Chondrocyte (in vitro differentiated cells): ENCODE measurements at regions not wholly inside any gene's neighbourhood (a gene's known extent, or its start where the extent isn't known, plus 50 kb on each side); places are given as distances from the start of the nearest gene placed in this dataset.

Source experiments
- DNase-seq: peaks from one replicate; pipeline ENCODE4 v3.0.0; 2021; ENCODE audit warnings: mixed read lengths, low spot score
- H3K27ac Mint-ChIP-seq: one replicate; pipeline ENCODE4 v1.8.0; 2021; ENCODE audit warnings: mild to moderate bottlenecking, moderate library complexity, mixed read lengths; ENCODE audit not compliant: unreplicated experiment
- H3K27me3 Mint-ChIP-seq: 2 replicates; pipeline ENCODE4 v1.8.0; 2021; ENCODE audit warnings: low read depth, mixed read lengths
- H3K36me3 Mint-ChIP-seq: 2 replicates; pipeline ENCODE4 v1.8.0; 2021; ENCODE audit warnings: low read depth, mixed read lengths
- H3K4me1 Mint-ChIP-seq: 2 replicates; pipeline ENCODE4 v1.8.0; 2021; ENCODE audit warnings: low read depth, mild to moderate bottlenecking, mixed read lengths
- H3K4me3 Mint-ChIP-seq: one replicate; pipeline ENCODE4 v1.8.0; 2021; ENCODE audit warnings: mild to moderate bottlenecking, moderate library complexity, mixed read lengths; ENCODE audit not compliant: unreplicated experiment
- H3K9me3 Mint-ChIP-seq: 2 replicates; pipeline ENCODE4 v1.8.0; 2021; ENCODE audit warnings: low read depth, mixed read lengths
- TF ChIP-seq, protein P1 (sequence below): fragments of 200-600 bp; sonication (generic); IDR thresholded peaks from 2 replicates; pipeline ENCODE4 v1.5.0; 2021; ENCODE audit warnings: antibody characterized with exemption, mild to moderate bottlenecking, moderate library complexity

DNA sequence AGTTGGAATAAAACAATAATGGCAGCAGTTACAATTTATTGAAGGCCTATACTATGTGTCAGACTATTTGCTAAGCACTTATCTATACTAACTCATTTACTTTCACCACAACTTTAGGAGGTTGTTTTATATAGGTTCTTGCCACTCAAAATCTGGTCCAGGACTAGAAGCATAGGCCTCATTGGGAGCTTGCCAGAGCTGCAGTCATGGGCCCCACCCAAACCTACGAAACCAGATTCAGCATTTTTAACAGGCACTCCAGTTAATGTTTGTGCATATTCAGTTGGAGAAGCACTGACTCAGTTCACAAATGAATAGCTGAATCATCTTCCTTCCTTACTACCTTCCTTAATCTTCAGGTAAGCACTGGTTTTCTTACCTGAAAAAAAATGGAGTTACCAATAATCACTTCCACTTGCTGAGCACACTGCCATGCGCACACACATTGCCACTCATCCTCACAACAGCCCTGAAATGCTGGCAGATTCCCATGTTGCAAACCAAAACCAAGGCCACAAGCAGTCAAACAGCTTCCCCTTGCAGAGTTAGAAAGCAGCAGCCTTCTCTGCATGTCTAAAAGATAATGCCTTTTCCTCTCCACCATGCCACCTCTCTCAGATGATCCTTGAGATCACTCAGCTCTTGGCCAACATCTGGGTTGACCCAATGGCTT lies 122.4 kb downstream of the SLC16A9 start:
- DNase-seq: no peak
- TF ChIP-seq, protein P1, sequence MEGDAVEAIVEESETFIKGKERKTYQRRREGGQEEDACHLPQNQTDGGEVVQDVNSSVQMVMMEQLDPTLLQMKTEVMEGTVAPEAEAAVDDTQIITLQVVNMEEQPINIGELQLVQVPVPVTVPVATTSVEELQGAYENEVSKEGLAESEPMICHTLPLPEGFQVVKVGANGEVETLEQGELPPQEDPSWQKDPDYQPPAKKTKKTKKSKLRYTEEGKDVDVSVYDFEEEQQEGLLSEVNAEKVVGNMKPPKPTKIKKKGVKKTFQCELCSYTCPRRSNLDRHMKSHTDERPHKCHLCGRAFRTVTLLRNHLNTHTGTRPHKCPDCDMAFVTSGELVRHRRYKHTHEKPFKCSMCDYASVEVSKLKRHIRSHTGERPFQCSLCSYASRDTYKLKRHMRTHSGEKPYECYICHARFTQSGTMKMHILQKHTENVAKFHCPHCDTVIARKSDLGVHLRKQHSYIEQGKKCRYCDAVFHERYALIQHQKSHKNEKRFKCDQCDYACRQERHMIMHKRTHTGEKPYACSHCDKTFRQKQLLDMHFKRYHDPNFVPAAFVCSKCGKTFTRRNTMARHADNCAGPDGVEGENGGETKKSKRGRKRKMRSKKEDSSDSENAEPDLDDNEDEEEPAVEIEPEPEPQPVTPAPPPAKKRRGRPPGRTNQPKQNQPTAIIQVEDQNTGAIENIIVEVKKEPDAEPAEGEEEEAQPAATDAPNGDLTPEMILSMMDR: no peak
- Mint-ChIP-seq H3K36me3 (no peaks in the 10 kb centered on the region), H3K27me3 (peaks cover 6% of the 10 kb centered on the region), H3K4me3 (no peak overlapping the region), H3K9me3 (no peaks in the 10 kb centered on the region), H3K4me1 (peaks cover 2% of the 10 kb centered on the region), H3K27ac (no peak overlapping the region)

DNA sequence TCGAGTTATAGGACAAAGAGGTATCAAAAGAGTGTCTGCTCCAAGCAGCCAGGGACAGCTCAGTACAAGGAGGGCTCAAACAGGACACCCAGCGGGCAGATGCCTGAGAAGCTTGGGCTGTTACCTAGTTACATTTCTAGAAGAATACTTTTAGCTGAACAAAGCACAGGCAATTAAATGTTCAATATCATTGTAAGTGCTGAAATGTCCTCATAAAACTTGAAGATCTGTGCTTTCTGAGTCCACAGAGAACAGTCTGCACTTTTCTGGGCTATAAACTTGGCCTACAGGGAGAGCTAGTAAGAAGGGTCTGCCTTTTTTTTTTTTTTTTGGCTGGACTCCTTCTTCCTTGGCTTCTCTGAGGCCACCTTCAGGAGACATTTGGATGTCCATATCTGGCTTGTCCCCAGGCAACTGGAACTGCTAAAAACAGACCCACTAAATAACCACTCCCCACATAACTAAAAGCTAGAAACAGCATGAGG lies 123.2 kb downstream of the SLC16A9 start:
- no peaks in the 10 kb centered on the region for H3K36me3 Mint-ChIP-seq
- no peaks in the 10 kb centered on the region for H3K9me3 Mint-ChIP-seq
- TF ChIP-seq, protein P1: no peak
- peaks cover 6% of the 10 kb centered on the region for H3K27me3 Mint-ChIP-seq
- peaks cover 7% of the 10 kb centered on the region for H3K4me1 Mint-ChIP-seq
- no peak for DNase-seq
- H3K27ac Mint-ChIP-seq: no peak overlapping the region
- no peak overlapping the region for H3K4me3 Mint-ChIP-seq

DNA sequence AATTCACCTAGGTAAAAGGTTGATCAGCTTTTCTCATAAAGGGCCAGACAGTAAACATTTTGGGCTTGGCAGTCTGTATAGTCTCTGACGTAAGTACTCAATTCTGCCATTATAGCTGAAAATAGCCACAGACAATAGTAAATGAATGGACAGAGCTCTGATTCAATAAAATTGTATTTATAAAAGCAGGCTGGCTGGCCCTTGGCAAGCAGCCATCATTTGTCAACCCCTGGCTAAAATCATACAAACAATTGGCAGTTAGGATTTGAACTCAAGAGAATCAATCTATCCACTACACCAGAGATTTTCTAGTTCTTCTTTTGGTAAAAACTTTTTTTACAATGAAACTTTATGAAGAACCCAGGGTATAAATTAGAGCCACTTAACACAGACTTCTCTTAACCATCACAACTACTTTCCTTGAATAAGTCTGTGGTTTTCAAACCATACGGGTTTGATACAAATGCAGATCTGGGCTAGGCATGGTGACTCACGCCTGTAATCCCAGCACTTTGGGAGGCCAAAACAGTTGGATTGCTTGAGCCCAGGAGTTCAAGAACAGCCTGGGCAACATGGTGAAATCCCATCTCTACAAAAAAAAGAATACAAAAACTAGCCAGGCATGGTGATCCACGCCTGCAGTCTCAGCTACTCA lies 124.5 kb downstream of the SLC16A9 start:
- peaks cover 5% of the 10 kb centered on the region for H3K27me3 Mint-ChIP-seq
- no peak overlapping the region for H3K4me3 Mint-ChIP-seq
- no peak for DNase-seq

DNA sequence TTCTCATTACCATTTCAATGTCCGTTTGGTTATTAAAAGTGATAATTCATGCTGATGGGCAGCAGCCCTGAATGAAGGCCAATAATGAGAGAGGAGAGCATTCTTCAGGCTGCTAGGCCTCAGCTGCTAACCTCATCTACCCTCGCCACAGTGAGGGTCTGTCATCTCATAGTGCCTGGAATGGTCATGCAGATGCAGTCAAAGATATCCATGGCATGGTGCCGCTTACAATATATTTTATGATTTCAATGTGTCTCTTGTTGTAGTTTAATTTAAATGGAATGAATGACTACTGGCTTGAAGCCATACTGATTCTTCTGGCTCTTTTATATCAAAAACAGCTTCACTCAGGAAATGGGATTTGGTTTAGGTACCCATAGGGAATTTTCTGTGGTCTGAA lies 126.9 kb downstream of the SLC16A9 start:
- DNase-seq: no peak
- peaks cover 4% of the 10 kb centered on the region for H3K27me3 Mint-ChIP-seq
- H3K4me1 Mint-ChIP-seq: peaks cover 7% of the 10 kb centered on the region
- TF ChIP-seq, protein P1: no peak
- no peak overlapping the region for H3K4me3 Mint-ChIP-seq
- no peak overlapping the region for H3K27ac Mint-ChIP-seq
- H3K9me3 Mint-ChIP-seq: no peaks in the 10 kb centered on the region
- no peaks in the 10 kb centered on the region for H3K36me3 Mint-ChIP-seq

More for the DNA sequence above, 124.5 kb downstream of the SLC16A9 start:
- H3K27ac Mint-ChIP-seq: no peak overlapping the region
- no peaks in the 10 kb centered on the region for H3K36me3 Mint-ChIP-seq
- TF ChIP-seq, protein P1: no peak
- H3K4me1 Mint-ChIP-seq: peaks cover 7% of the 10 kb centered on the region
- H3K9me3 Mint-ChIP-seq: no peaks in the 10 kb centered on the region

DNA sequence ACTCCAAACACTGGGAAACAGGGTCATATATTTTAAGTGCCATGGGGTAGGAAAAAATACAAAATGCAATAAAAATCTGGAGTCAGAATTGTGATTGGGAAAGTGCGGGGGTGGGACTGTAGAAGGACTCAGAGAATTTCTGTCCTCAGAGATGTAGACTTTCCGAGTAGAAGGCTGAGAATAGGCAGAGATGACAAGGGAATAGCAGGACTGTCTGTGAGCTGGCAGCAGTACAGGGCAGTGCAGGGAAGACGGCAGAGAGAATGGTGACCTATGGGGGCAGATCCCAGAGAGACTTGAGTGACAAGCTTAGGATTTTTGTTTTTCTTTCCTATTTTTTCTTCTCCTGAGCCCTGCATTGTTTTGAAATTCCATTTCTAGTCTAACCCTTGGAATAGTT lies 127.6 kb downstream of the SLC16A9 start:
- Mint-ChIP-seq H3K4me1 (peaks cover 7% of the 10 kb centered on the region), H3K9me3 (no peaks in the 10 kb centered on the region), H3K27ac (peak overlapping the region; percentile 76), H3K4me3 (no peak overlapping the region), H3K27me3 (peaks cover 3% of the 10 kb centered on the region), H3K36me3 (no peaks in the 10 kb centered on the region)
- DNase-seq: no peak
- TF ChIP-seq, protein P1: no peak
